ENCODE measurements at regions not wholly inside any gene's neighbourhood (a gene's known extent, or its start where the extent isn't known, plus 50 kb on each side); places are given as distances from the start of the nearest gene placed in this dataset.

- TF ChIP-seq CTCF (IDR thresholded peaks at IDR 0.05) (no peak), POLR2A (IDR thresholded peaks at IDR 0.05) (no peak), POLR2AphosphoS5 (IDR thresholded peaks at IDR 0.05) (no peak)
Measured at GRCh38 chr1:79955966-79956365, 949.4 kb upstream of the ADGRL4 start.

Data from breast epithelium (tissue), 3 donors.